ENCODE measurements at regions not wholly inside any gene's neighbourhood (a gene's known extent, or its start where the extent isn't known, plus 50 kb on each side); places are given as distances from the start of the nearest gene placed in this dataset.
"Not testable (repeated sequence)": the region's sequence is repeated elsewhere in the genome, so short reads cannot be mapped to it uniquely, and the experiment has no call there.

DNA sequence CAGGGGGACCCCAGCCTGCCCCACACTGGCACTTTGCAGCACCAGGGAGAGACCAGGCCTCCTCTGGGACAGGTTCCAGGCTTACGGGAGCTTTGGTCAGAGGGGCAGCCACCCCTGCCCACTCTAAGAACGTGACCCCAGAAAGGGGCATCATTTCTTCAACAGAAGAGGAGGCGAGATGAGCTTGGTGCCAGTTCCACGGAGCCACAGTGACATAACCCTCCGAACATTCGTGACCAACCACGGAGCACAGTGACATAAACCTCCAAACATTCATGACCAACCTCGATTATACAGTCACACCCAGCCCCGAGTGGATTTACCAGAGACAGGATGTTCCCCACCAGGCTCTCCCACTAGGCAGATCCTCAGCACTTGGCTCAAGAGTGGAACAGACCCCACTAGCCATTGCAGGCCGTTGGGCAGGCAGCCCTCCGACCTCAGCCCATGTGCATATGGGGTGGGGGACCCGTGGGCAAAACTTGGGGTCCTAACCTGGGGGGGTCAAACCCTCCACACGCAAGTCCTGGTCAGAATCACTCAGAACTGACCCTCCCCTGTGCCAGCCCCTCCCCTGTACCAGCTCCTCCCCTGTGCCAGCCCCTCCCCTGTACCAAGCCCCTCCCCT is 112.9 kb downstream of the METRNL start:
- no peak for DNase-seq (ENCODE audit: low spot score)

DNA sequence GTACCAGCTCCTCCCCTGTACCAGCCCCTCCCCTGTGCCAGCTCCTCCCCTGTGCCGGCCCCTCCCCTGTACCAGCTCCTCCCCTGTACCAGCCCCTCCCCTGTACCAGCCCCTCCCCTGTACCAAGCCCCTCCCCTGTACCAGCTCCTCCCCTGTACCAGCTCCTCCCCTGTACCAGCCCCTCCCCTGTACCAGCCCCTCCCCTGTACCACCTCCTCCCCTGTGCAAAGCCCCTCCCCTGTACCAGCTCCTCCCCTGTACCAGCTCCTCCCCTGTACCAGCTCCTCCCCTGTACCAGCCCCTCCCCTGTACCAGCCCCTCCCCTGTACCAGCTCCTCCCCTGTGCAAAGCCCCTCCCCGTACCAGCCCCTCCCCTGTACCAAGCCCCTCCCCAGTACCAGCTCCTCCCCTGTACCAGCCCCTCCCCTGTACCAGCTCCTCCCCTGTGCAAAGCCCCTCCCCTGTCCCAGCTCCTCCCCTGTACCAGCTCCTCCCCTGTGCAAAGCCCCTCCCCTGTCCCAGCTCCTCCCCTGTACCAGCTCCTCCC is 113.5 kb downstream of the METRNL start:
- not testable (repeated sequence) for DNase-seq (ENCODE audit: low spot score)

DNA sequence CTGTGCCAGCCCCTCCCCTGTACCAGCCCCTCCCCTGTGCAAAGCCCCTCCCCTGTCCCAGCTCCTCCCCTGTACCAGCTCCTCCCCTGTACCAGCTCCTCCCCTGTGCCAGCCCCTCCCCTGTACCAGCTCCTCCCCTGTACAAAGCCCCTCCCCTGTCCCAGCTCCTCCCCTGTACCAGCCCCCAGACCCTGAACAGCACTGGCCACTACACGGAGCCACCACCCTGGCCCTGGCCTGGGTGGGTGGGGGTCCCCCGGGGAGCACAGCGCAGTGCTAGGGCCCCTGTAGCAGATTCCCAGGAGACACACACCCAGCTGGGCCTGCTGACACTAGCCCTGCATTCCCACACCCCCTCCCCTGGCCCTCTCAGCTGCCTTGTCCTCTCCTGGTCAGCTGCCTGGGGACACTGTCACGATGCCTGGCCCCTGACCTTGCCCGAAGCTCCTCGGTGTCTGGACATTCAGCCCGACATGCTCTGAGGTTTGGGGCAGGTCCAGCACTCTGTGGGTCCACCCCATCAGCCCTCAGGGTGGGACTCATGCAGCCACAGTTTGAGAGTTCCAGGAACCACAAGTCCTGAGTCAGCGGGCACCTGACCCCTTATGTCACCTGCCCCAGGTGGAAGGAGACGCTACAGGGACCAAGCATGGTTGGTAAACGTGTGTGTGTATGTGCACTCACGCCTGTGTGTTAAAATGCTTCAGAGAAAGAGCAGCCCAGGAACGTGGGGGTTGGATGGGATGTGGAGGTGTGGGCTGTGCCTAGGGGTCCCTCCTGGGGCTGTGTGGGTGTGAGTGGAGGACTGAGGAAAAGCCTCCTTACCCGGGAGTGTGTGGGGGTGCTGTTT is 114.2 kb downstream of the METRNL start:
- no peak for DNase-seq (ENCODE audit: low spot score)

GRCh38 chr17:83194186-83194561 is 114.8 kb downstream of the METRNL start:
- DNase-seq (ENCODE audit: low spot score) = no peak

DNA sequence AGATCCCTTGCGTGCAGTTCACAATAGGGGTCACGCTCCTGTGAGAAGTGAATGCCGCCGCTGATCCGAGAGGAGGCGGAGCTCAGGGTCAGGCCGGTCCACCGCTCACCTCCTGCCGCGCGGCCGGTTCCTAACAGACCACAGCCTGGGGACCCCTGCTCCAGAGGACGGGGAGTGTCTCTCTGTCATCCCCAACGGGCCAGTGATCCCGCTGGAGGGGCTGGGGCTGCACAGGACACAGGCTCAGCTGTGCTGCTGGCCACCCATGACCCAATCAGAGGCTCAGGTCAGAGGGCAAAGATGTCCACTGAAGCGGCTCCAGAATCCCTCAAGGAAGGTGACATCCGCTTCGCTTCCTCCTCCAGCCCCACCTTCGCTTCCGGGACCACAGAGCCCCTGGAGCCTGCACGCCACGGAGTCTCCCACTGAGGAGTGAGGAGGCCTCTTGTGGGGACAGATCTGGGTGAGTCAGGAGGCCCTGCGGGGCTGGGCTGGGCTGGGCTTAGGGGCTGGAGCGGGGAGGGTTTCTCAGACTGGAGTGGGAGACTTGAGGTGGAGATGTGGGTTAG is 115.4 kb downstream of the METRNL start:
- no peak for DNase-seq (ENCODE audit: low spot score)

DNA sequence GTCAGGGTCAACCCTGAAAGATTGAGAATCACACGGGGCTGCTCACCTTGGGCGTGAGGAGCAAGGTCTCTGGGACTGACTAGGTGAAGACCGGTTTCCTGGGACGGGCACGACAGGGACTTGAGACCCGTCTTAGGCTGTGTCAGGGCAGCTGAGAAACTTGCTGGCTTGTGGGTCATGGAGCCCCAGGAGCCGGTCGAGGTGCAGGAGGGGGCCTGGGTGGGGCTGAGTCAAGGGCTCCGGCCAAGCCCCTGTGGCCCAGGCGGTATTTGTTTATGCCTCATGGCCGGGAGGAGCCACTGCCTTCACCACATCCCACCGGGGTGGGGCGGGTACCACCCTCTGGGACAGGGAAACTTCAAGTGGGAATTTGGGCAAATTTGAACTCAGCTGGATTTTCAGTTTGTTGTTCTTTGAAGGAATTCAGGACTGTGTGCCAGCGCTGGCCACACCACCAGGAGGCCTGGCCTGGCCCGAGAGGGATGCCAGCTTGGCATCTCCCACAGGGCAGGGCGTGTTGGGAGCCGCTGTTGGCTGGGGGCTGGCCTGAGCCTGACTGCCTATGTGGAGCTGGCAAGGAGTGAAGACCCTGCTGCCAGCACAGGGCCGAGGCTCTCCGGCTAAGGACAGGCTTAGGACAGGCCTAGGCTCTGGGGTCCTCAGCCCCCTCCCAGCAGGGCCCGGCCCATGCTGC is 116.1 kb downstream of the METRNL start:
- no peak for DNase-seq (ENCODE audit: low spot score)

DNA sequence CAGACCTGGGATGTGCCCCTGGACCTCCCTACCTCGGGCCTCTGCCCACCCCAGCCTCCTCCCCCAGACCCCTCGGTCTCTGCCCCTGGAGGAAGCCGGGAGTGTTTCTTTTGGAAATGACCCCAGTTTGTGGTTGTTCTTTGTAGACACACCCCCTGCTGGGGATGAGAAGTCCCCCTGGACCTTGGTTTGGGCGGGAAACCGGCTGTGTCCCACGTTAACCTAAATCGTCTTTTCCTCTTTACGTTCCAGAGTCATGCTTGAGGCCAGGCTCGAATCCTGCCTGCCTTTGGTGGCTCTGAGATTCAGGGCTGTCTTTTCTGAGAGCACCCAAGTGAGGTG is 116.6 kb downstream of the METRNL start:
- no peak for DNase-seq (ENCODE audit: low spot score)

- no peak for DNase-seq (ENCODE audit: low spot score)
Measured at GRCh38 chr17:83196366-83196765, 117.0 kb downstream of the METRNL start.

- DNase-seq (ENCODE audit: low spot score) = no peak
Measured at GRCh38 chr17:83196973-83197880, 117.8 kb downstream of the METRNL start.

GRCh38 chr17:83198366-83199341 is 119.2 kb downstream of the METRNL start:
- no peak for DNase-seq (ENCODE audit: low spot score)

DNA sequence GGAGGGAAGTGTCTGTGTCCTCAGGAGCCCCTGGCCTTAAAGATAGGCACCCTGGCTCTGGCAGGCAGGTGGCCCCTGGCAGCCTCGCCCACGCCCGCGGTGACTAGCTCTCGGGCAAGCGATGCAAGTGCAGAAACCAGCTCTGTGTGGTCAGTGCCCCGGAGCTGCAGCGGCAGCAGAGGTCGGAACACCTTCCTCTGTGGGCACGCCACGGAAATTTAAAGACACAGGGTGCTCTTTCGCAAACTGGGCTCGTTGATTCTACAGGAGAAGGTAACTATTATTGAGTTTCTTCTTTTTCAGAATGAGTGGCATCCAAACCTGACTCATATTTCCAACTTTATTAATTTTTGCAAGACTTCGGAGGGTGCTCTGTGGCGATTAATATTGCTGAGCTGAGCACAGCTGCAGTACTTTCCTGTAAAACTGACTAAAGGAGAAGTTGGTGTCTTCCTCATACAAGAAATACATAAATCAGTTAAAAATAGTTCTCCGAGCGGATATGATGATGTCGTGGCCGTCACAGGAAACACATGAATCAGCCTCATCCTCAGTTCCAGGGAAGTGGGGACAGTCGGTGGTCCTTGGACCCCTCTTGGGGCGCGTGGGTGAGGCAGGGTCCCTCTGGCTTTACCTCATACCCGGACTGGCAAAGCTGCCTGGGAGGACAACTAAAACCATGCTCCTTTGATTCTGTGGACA is 120.2 kb downstream of the METRNL start:
- DNase-seq (ENCODE audit: low spot score) = no peak

GRCh38 chr17:83200231-83200699 is 120.9 kb downstream of the METRNL start:
- no peak for DNase-seq (ENCODE audit: low spot score)

DNA sequence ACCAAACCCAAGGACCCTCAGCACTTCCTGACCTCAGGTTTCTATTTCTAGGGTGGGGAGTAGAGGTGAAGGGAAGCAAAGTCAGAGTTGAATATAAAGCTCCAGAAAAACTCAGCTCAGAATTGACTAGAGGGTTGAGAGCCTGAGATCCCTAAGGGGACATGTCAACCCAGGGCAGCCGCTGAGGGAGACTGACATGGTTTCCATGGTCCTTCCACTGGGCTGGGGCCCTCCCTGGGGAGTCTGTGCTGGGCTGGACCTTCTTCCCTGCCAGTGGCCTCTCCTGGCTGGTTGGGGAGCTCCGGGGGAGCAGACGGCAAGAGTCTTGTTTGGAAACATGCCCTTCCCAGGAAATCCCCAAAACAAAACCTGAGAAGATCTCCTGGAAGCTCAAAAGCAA is 121.3 kb downstream of the METRNL start:
- DNase-seq (ENCODE audit: low spot score) = no peak

- no peak for DNase-seq (ENCODE audit: low spot score)
Measured at GRCh38 chr17:83201206-83202001, 122.0 kb downstream of the METRNL start.

- DNase-seq (ENCODE audit: low spot score) = no peak
Measured at GRCh38 chr17:83202002-83203000, 122.9 kb downstream of the METRNL start.

DNA sequence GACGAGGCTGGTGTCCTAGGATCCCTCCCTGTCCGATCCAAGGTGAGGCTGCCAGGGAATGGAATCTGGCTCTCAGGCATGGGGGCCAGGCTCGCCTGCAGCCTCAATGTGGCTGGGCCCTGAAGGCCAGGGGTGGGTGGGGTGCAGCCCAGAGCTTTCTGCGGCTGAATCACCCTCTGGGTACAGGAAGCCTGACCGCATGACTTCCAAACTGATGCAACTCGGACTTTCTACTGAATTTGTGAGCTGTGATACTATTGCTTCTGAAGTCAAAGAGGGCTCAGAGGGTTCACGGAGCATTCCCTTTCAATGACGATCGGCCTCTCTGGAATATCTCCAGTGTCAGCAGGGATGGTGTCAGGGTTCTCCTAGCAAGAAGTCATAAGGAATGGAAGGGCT is 123.7 kb downstream of the METRNL start:
- no peak for DNase-seq (ENCODE audit: low spot score)

- DNase-seq (ENCODE audit: low spot score) = no peak
Measured at GRCh38 chr17:83203472-83204221, 124.2 kb downstream of the METRNL start.

Measured in ecto neural progenitor cell (in vitro differentiated cells).